Heart right ventricle (tissue), 16 donors: ENCODE measurements at regions not wholly inside any gene's neighbourhood (a gene's known extent, or its start where the extent isn't known, plus 50 kb on each side); places are given as distances from the start of the nearest gene placed in this dataset.

Experiments
- ATAC-seq, 8 donors: fragments of 200-7000 bp; cut with Tn5 transposase; one replicate each; pipeline ENCODE4 v1.9.1; 2020; ENCODE audit warnings: mild to moderate bottlenecking in 8 of 8, moderate library complexity in 8 of 8, moderate number of reproducible peaks in 1 of 8
- DNase-seq, 2 donors: peaks; one replicate each; pipeline ENCODE4 v3.0.0-alpha.2; 2020
- H3K27ac ChIP-seq, 10 donors: fragments of 200-600 bp; sonication (generic) in 2 of 10; one replicate each; pipeline versions ENCODE4 v1.5.0 to v1.8.0; 2020 to 2022; ENCODE audit warnings: mild to moderate bottlenecking in 3 of 10
- H3K27me3 ChIP-seq, 7 donors: fragments of 200-600 bp; one replicate each; pipeline ENCODE4 v1.8.0; 2021 to 2022; ENCODE audit warnings: mild to moderate bottlenecking in 2 of 7
- H3K36me3 ChIP-seq, 9 donors: fragments of 200-600 bp; sonication (generic) in 1 of 9; one replicate each; pipeline versions ENCODE4 v1.5.0 to v1.8.0; 2020 to 2022; ENCODE audit warnings: mild to moderate bottlenecking in 2 of 9
- H3K4me1 ChIP-seq, 9 donors: fragments of 200-600 bp; sonication (generic) in 1 of 9; one replicate each; pipeline versions ENCODE4 v1.5.0 to v1.8.0; 2020 to 2022; ENCODE audit warnings: mild to moderate bottlenecking in 4 of 9
- H3K4me3 ChIP-seq, 10 donors: fragments of 200-600 bp; sonication (generic) in 2 of 10; one replicate each; pipeline versions ENCODE4 v1.5.0 to v1.8.0; 2020 to 2022; ENCODE audit warnings: mild to moderate bottlenecking in 7 of 10, moderate library complexity in 2 of 10
- H3K9me3 ChIP-seq, 11 donors: fragments of 200-600 bp in 10 of 11; sonication (generic) in 2 of 11; one replicate each; pipeline versions ENCODE4 v1.5.0 to v1.8.0; 2013 to 2022; ENCODE audit warnings: mild to moderate bottlenecking in 2 of 11, control low read depth in 1 of 11, moderate library complexity in 1 of 11
- CTCF ChIP-seq, 9 donors: fragments of 200-600 bp; sonication (generic) in 2 of 9; IDR thresholded peaks; one replicate each; pipeline versions ENCODE4 v1.5.0 to v1.8.0; 2021 to 2022; ENCODE audit warnings: antibody characterized with exemption in 9 of 9, mild to moderate bottlenecking in 5 of 9, moderate library complexity in 1 of 9
- WGBS, 2 donors: extraction: QIAGEN DNeasy Blood & Tissue Kit; methylation state at CpG; one replicate each; pipeline ENCODE4 v1.1.7; 2013; ENCODE audit warnings: inconsistent platforms in 1 of 2; 5-methylcytosine and 5-hydroxymethylcytosine counted together
- intact Hi-C, 10 donors: fragments of 100-400 bp; cut with DNase I; formaldehyde crosslinking; loops; one replicate each; pipeline versions ENCODE4 v1.11.1 to v1.14.2; 2022
- donor health status: Arrhythmogenic right ventricular cardiomyopathy.
- donor health status: ischemic (EF 13 %, LVEDD 7.1; RV severe dilation, severe dysfunction).
- donor health status: healthy with polysubstance abuse.
- donor health status: DM: no; HTN: yes; CAD: no.
- donor health status: DM: no; HTN: no; CAD: no.
- donor health status: ischemic (EF 25% LVEDD 6.9; RV normal size, moderate dysfunction).
- donor health status: ischemic (EF 25% LVEDD 5.7; RV mildly dilated, moderate dysfunction).
- donor health status: healthy.
- donor health status: DM: yes; HTN: yes; CAD: no.
- donor health status: Ischemic cardiomyopathy.
- donor health status: ischemic (EF 35%, LVEDD 5.7; RV mildly dilated, moderate dysfunction).
- donor health status: nonischemic (EF 11% LVEDD 7.7; RV severe dilation, severe dysfunction).
- donor health status: DM: yes; HTN: yes; CAD: no.
- donor health status: PGD.
- donor health status: ischemic (EF 29% LVEDD 5.4; RV normal size, mild dysfunction).
- donor health status: nonischemic (EF 23%, LVEDD 6.1; RV moderate dilation, normal function).

GRCh38 chr12:24201258-24201970 is 251.9 kb upstream of the SOX5 start:
- Histone ChIP-seq H3K27ac (no peak overlapping the region), H3K9me3 (peaks cover 0 to 12% (median 0%) of the 10 kb centered on the region in 11 donors), H3K27me3 (no peaks in the 10 kb centered on the region), H3K4me3 (no peak overlapping the region), H3K4me1 (no peaks in the 10 kb centered on the region), H3K36me3 (no peaks in the 10 kb centered on the region)
- ATAC-seq = no peak
- no peak for DNase-seq
- TF ChIP-seq CTCF (IDR thresholded peaks at IDR 0.05) = no peak
- intact Hi-C loops = no loop called here
- 77 to 88% methylated on average over 3 of the region's 3 CpGs for WGBS, 2 donors

- no peak overlapping the region for H3K27ac ChIP-seq
- H3K4me3 ChIP-seq = no peak overlapping the region
- H3K27me3 ChIP-seq = no peaks in the 10 kb centered on the region
- no peak for ATAC-seq
- TF ChIP-seq CTCF (IDR thresholded peaks at IDR 0.05) = no peak
- H3K4me1 ChIP-seq = no peaks in the 10 kb centered on the region
- DNase-seq = no peak
- peaks cover 0 to 12% (median 0%) of the 10 kb centered on the region in 11 donors for H3K9me3 ChIP-seq
- no peaks in the 10 kb centered on the region for H3K36me3 ChIP-seq
- intact Hi-C loops = no loop called here
These were observed 250.5 kb upstream of the SOX5 start for GRCh38 chr12:24200010-24200409.

- H3K27ac ChIP-seq = no peak overlapping the region
- H3K9me3 ChIP-seq = peaks cover 0 to 12% (median 0%) of the 10 kb centered on the region in 11 donors
- H3K4me3 ChIP-seq = no peak overlapping the region
- intact Hi-C loops = no loop called here
- no peaks in the 10 kb centered on the region for H3K36me3 ChIP-seq
- ATAC-seq (no peak), DNase-seq (no peak)
- H3K4me1 ChIP-seq = no peaks in the 10 kb centered on the region
- WGBS, 2 donors = 85 to 88% methylated on average over 11 of the region's 11 CpGs
- H3K27me3 ChIP-seq = no peaks in the 10 kb centered on the region
- TF ChIP-seq CTCF (IDR thresholded peaks at IDR 0.05) = no peak
These were observed 249.6 kb upstream of the SOX5 start for GRCh38 chr12:24198936-24199671.

- H3K9me3 ChIP-seq = peaks cover 0 to 4% (median 0%) of the 10 kb centered on the region in 11 donors
- H3K27me3 ChIP-seq = no peaks in the 10 kb centered on the region
- no peak for TF ChIP-seq CTCF (IDR thresholded peaks at IDR 0.05)
- 75 to 83% methylated on average over 3 of the region's 3 CpGs for WGBS, 2 donors
- intact Hi-C loops = no loop called here
- H3K4me3 ChIP-seq = no peak overlapping the region
- no peak for ATAC-seq
- no peaks in the 10 kb centered on the region for H3K36me3 ChIP-seq
- H3K27ac ChIP-seq = no peak overlapping the region
- no peak for DNase-seq
- no peaks in the 10 kb centered on the region for H3K4me1 ChIP-seq
These were observed 248.6 kb upstream of the SOX5 start for GRCh38 chr12:24198070-24198469.
